Choroid plexus epithelial cell (primary cell): ENCODE measurements at regions not wholly inside any gene's neighbourhood (a gene's known extent, or its start where the extent isn't known, plus 50 kb on each side); places are given as distances from the start of the nearest gene placed in this dataset.
A peak's percentile ranks its signal among the peaks of the same experiment; 100 is the strongest.
"Not testable (repeated sequence)": the region's sequence is repeated elsewhere in the genome, so short reads cannot be mapped to it uniquely, and the experiment has no call there.

Experiments
- DNase-seq: peaks from one replicate; pipeline ENCODE4 v3.0.0-alpha.2; 2010; ENCODE audit warnings: low read depth
- H3K4me3 ChIP-seq: 2 replicates; pipeline ENCODE4 v1.5.1; 2011; ENCODE audit warnings: low read depth, mild to moderate bottlenecking, control low read depth, low read length, moderate library complexity
- TF ChIP-seq, protein P1 (sequence below): conservative IDR thresholded peaks from 2 replicates; pipeline ENCODE4 v1.5.1; 2011; ENCODE audit warnings: low read depth, mild to moderate bottlenecking, control low read depth, inconsistent platforms, low read length, moderate library complexity

DNA sequence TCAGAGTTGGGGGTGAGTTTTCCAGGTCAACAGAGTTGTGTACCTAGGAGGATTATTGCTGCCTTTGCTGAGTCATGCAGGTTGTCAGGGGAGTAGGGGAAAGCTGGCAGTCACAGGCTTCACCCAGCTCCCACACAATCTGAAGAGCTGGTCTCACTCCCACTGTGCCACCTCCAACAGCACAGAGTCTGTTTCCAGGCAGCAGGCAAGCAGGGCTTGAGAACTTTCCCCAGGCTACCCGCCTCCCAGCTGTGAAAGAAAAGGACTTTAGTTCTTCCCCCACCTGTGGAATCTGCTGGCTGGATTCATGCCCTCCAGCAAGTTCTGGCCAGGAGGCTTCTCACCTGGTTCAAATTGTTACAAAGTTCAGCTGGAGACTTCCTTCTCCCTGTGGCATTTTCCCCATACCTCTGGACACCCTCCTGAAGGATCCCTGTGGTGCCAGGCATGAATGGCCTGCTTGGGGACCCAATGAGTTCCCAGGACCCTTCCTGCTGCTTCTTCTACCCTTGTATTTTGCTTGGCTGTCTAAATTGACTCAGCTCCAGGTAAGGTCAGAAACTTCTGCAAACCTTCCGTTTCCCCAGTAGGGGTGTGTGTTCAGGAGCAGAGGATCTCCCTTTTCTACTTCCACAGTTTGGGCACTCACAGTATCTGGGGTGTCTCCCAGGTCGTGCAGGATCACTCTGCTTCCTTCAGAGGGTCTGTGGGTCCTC is 378.1 kb upstream of the MAN1A1 start:
- DNase-seq = no peak
- TF ChIP-seq, protein P1, sequence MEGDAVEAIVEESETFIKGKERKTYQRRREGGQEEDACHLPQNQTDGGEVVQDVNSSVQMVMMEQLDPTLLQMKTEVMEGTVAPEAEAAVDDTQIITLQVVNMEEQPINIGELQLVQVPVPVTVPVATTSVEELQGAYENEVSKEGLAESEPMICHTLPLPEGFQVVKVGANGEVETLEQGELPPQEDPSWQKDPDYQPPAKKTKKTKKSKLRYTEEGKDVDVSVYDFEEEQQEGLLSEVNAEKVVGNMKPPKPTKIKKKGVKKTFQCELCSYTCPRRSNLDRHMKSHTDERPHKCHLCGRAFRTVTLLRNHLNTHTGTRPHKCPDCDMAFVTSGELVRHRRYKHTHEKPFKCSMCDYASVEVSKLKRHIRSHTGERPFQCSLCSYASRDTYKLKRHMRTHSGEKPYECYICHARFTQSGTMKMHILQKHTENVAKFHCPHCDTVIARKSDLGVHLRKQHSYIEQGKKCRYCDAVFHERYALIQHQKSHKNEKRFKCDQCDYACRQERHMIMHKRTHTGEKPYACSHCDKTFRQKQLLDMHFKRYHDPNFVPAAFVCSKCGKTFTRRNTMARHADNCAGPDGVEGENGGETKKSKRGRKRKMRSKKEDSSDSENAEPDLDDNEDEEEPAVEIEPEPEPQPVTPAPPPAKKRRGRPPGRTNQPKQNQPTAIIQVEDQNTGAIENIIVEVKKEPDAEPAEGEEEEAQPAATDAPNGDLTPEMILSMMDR = no peak
- H3K4me3 ChIP-seq = no peak overlapping the region

GRCh38 chr6:119726912-119727311 is 377.4 kb upstream of the MAN1A1 start:
- DNase-seq, H3K4me3 ChIP-seq: not testable (repeated sequence)

- TF ChIP-seq, protein P1 = no peak
- no peak overlapping the region for H3K4me3 ChIP-seq
- DNase-seq = no peak
These were observed 376.5 kb upstream of the MAN1A1 start for GRCh38 chr6:119726086-119726485.

DNA sequence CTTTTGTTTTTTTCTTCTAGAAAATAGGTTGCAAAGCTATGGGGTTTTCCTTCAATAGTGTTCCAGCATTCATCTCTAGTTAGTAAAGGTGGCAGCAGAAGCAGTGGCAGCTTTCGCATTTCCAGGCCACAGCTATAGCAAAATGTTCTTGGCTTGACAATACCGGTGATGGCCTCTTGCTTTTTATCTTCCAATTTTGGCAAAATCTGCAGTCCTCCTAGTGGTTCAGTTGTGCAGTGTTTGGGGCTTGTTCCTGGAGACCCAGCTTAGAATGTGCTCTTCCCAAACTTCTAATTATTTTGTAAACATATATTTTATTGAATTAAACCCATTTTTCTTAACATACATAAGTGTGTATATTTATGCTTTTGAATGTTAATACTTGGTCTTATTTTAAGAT is 370.6 kb upstream of the MAN1A1 start:
- TF ChIP-seq, protein P1 = peak; percentile 38
- H3K4me3 ChIP-seq = no peak overlapping the region
- peak; percentile 10 for DNase-seq

- no peak overlapping the region for H3K4me3 ChIP-seq
- DNase-seq = no peak
- TF ChIP-seq, protein P1 = no peak
These were observed 368.4 kb upstream of the MAN1A1 start for GRCh38 chr6:119717942-119718341.

DNA sequence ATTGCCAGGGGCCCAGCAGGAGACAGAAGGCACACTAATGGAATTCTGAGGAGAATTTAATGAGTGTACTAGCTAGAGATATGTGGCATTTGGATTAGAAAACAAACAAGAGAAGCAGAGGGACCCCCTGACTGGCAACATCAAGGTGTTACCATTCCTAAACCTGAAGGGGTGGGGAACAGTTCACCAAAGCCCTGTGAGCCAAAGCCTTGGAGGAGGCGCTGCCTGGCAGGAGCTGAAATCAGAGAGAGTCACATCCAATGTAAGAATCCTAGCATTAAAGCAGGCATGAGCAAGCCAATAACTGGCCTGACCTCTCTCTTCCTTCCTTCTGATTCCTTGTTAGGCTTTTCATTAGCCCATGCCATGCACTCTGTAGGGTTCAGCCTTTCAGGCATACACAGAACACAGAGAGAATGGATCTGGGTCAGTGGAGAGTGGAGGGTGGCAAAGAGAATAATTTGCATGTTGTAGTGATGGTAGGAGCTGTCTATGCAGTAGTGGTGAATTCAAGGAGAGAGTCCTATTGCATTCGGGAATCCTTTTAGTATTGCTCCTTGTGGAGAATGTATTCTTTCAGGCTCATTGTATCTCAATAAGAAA is 367.2 kb upstream of the MAN1A1 start:
- TF ChIP-seq, protein P1 = no peak
- DNase-seq = no peak
- no peak overlapping the region for H3K4me3 ChIP-seq

DNA sequence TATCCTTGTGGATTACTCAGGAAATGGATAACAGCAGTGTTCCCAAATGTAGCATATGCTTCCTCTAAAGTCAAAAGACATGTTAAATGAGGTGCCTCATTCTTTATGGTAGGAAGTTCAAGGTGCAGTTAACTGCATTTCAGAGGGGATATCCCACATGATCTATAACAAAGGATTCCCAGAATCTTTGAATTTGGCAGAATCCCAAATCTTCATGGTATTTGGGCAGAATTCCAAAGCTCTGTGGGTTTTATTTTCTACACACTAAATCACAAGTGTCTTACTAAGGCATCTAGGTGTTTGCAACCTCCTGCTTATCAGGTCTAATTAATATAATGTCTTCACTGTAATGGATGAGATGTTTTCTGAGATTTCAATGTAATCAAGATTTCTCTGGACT is 364.3 kb upstream of the MAN1A1 start:
- H3K4me3 ChIP-seq = no peak overlapping the region
- DNase-seq = peak; percentile 5
- TF ChIP-seq, protein P1 = no peak
